Kidney (tissue), 13 donors: ENCODE measurements at regions not wholly inside any gene's neighbourhood (a gene's known extent, or its start where the extent isn't known, plus 50 kb on each side); places are given as distances from the start of the nearest gene placed in this dataset.

Experiments used
- DNase-seq, 5 donors: peaks; one replicate each; pipeline ENCODE4 v3.0.0-alpha.2; 2013 to 2020
- FAIRE-seq: peaks from 2 replicates; lab custom pipeline; 2012; peaks lifted over from hg19 to GRCh38; lab: Jason Lieb, UNC
- H3K27ac ChIP-seq, 2 donors: one replicate each; pipeline ENCODE4 v1.7.0; 2013; ENCODE audit warnings: low read depth in 2 of 2, low read length in 2 of 2, inconsistent platforms in 1 of 2
- H3K27me3 ChIP-seq: one replicate; pipeline ENCODE4 v1.7.1; 2013; ENCODE audit warnings: low read length, inconsistent platforms; ENCODE audit not compliant: control insufficient read depth, insufficient read depth
- H3K36me3 ChIP-seq, 3 donors: one replicate each; pipeline versions ENCODE4 v1.7.0 to v1.7.1; 2013; ENCODE audit warnings: low read length in 3 of 3, control low read depth in 1 of 3, inconsistent platforms in 1 of 3; ENCODE audit not compliant: insufficient read depth in 3 of 3, control insufficient read depth in 2 of 3
- H3K4me1 ChIP-seq, 3 donors: one replicate each; pipeline versions ENCODE4 v1.7.0 to v1.7.1; 2013; ENCODE audit warnings: low read length in 3 of 3, inconsistent platforms in 1 of 3, low read depth in 1 of 3; ENCODE audit not compliant: control insufficient read depth in 2 of 3, insufficient read depth in 2 of 3
- H3K4me3 ChIP-seq, 3 donors: one replicate each; pipeline versions ENCODE4 v1.7.0 to v1.8.1; 2013; ENCODE audit warnings: low read length in 3 of 3, control low read depth in 1 of 3, inconsistent platforms in 1 of 3
- H3K9ac ChIP-seq, 3 donors: one replicate each; pipeline versions ENCODE4 v1.7.0 to v1.7.1; 2013; ENCODE audit warnings: low read length in 3 of 3, control low read depth in 1 of 3, inconsistent platforms in 1 of 3
- H3K9me3 ChIP-seq, 3 donors: one replicate each; pipeline versions ENCODE4 v1.7.0 to v1.7.1; 2013; ENCODE audit warnings: low read length in 3 of 3, control low read depth in 1 of 3, inconsistent platforms in 1 of 3; ENCODE audit not compliant: control insufficient read depth in 2 of 3, insufficient read depth in 1 of 3
- CTCF ChIP-seq: IDR thresholded peaks from 3 replicates; pipeline ENCODE4 v1.5.1; 2012; ENCODE audit warnings: mild to moderate bottlenecking, moderate library complexity, borderline replicate concordance; ENCODE audit not compliant: insufficient read depth; ENCODE audit errors: extremely low read depth
- intact Hi-C: fragments of 100-400 bp; cut with DNase I; formaldehyde crosslinking; loops from one replicate; pipeline ENCODE4 v1.11.1; 2022
- donor health status: control.
- donor health status: control.
- donor health status: control.
- donor health status: control.
- donor health status: control.
- donor health status: DM: yes; HTN: yes; CAD: no.
- donor health status: Normal renal cell carcinoma (clear cell type).

GRCh38 chr7:21099955-21100354 is 313.3 kb upstream of the SP8 start:
- intact Hi-C loops = no loop called here
- Histone ChIP-seq H3K9ac (no peak overlapping the region), H3K36me3 (no peaks in the 10 kb centered on the region), H3K4me3 (no peak overlapping the region), H3K4me1 (no peaks in the 10 kb centered on the region), H3K9me3 (no peaks in the 10 kb centered on the region), H3K27me3 (no peaks in the 10 kb centered on the region), H3K27ac (no peak overlapping the region)
- FAIRE-seq (no peak), DNase-seq (no peak)
- TF ChIP-seq CTCF = no peak

- Histone ChIP-seq H3K9ac (no peak overlapping the region), H3K4me3 (no peak overlapping the region), H3K4me1 (no peaks in the 10 kb centered on the region), H3K9me3 (no peaks in the 10 kb centered on the region), H3K27ac (no peak overlapping the region), H3K27me3 (no peaks in the 10 kb centered on the region), H3K36me3 (no peaks in the 10 kb centered on the region)
- no peak for TF ChIP-seq CTCF
- FAIRE-seq (no peak), DNase-seq (no peak)
- intact Hi-C loops = no loop called here
Measured at GRCh38 chr7:21101541-21101940, 314.9 kb upstream of the SP8 start.

GRCh38 chr7:21103426-21104123 is 316.9 kb upstream of the SP8 start:
- DNase-seq = no peak
- Histone ChIP-seq H3K27me3 (no peaks in the 10 kb centered on the region), H3K9me3 (no peaks in the 10 kb centered on the region), H3K4me3 (no peak overlapping the region), H3K27ac (no peak overlapping the region), H3K36me3 (no peaks in the 10 kb centered on the region), H3K4me1 (no peaks in the 10 kb centered on the region), H3K9ac (no peak overlapping the region)
- no peak for TF ChIP-seq CTCF
- intact Hi-C loops = no loop called here
- no peak for FAIRE-seq

- intact Hi-C loops = no loop called here
Measured at GRCh38 chr7:21104124-21104500, 317.4 kb upstream of the SP8 start.

More at GRCh38 chr7:21104124-21104500, 317.4 kb upstream of the SP8 start:
- no peak for TF ChIP-seq CTCF
- FAIRE-seq (no peak), DNase-seq (no peak)
- no peaks in the 10 kb centered on the region for H3K36me3 ChIP-seq
- no peaks in the 10 kb centered on the region for H3K9me3 ChIP-seq
- H3K27ac ChIP-seq = no peak overlapping the region
- H3K4me3 ChIP-seq = no peak overlapping the region
- H3K27me3 ChIP-seq = no peaks in the 10 kb centered on the region
- H3K9ac ChIP-seq = no peak overlapping the region
- H3K4me1 ChIP-seq = no peaks in the 10 kb centered on the region
